ENCODE measurements at regions not wholly inside any gene's neighbourhood (a gene's known extent, or its start where the extent isn't known, plus 50 kb on each side); places are given as distances from the start of the nearest gene placed in this dataset.
"Not testable (repeated sequence)": the region's sequence is repeated elsewhere in the genome, so short reads cannot be mapped to it uniquely, and the experiment has no call there.

GRCh38 chr7:91474074-91474473 lies 209.8 kb downstream of the FZD1 start:
- Histone ChIP-seq H3K4me3 (no peak overlapping the region), H3K27me3 (no peaks in the 10 kb centered on the region), H3K4me1 (no peaks in the 10 kb centered on the region), H3K9me3 (peaks cover 18% of the 10 kb centered on the region), H3K36me3 (no peaks in the 10 kb centered on the region), H3K27ac (no peak overlapping the region)
- 91% methylated on average over 1 of the region's 1 CpG for WGBS
- no peak for DNase-seq (ENCODE audit: low spot score in 2 of 2)
- TF ChIP-seq CTCF (IDR thresholded peaks at IDR 0.05) (no peak), POLR2A (IDR thresholded peaks at IDR 0.05) (no peak), POLR2AphosphoS5 (IDR thresholded peaks at IDR 0.05) (no peak), EP300 (IDR thresholded peaks at IDR 0.05) (no peak)

GRCh38 chr7:91480470-91480869 lies 216.2 kb downstream of the FZD1 start:
- not testable (repeated sequence) for H3K9me3 ChIP-seq; H3K4me1 ChIP-seq; H3K36me3 ChIP-seq; H3K27me3 ChIP-seq; H3K27ac ChIP-seq; H3K4me3 ChIP-seq; DNase-seq (ENCODE audit: low spot score in 2 of 2)
- 91% methylated on average over 5 of the region's 5 CpGs for WGBS

- H3K27me3 ChIP-seq: no peaks in the 10 kb centered on the region
- DNase-seq (ENCODE audit: low spot score in 2 of 2): no peak
- H3K9me3 ChIP-seq: no peaks in the 10 kb centered on the region
- no peak overlapping the region for H3K27ac ChIP-seq
- H3K36me3 ChIP-seq: no peaks in the 10 kb centered on the region
- no peak for TF ChIP-seq POLR2AphosphoS5 (IDR thresholded peaks at IDR 0.05)
- no peak for TF ChIP-seq POLR2A (IDR thresholded peaks at IDR 0.05)
- no peak for TF ChIP-seq CTCF (IDR thresholded peaks at IDR 0.05)
- TF ChIP-seq EP300 (IDR thresholded peaks at IDR 0.05): no peak
- no peak overlapping the region for H3K4me3 ChIP-seq
- no peaks in the 10 kb centered on the region for H3K4me1 ChIP-seq
These were observed 227.6 kb downstream of the FZD1 start for GRCh38 chr7:91491868-91492267.

GRCh38 chr7:91492317-91492716 lies 228.1 kb downstream of the FZD1 start:
- 88% methylated on average over 2 of the region's 2 CpGs for WGBS
- DNase-seq (ENCODE audit: low spot score in 2 of 2): no peak
- Histone ChIP-seq H3K4me3 (no peak overlapping the region), H3K27ac (no peak overlapping the region), H3K27me3 (no peaks in the 10 kb centered on the region), H3K9me3 (no peaks in the 10 kb centered on the region), H3K36me3 (no peaks in the 10 kb centered on the region), H3K4me1 (no peaks in the 10 kb centered on the region)
- TF ChIP-seq EP300 (IDR thresholded peaks at IDR 0.05): no peak
- no peak for TF ChIP-seq CTCF (IDR thresholded peaks at IDR 0.05)
- no peak for TF ChIP-seq POLR2AphosphoS5 (IDR thresholded peaks at IDR 0.05)
- TF ChIP-seq POLR2A (IDR thresholded peaks at IDR 0.05): no peak

GRCh38 chr7:91492773-91493172 lies 228.5 kb downstream of the FZD1 start:
- H3K4me3 ChIP-seq: no peak overlapping the region
- no peaks in the 10 kb centered on the region for H3K36me3 ChIP-seq
- 74% methylated on average over 3 of the region's 3 CpGs for WGBS
- H3K27me3 ChIP-seq: no peaks in the 10 kb centered on the region
- no peak overlapping the region for H3K27ac ChIP-seq
- H3K4me1 ChIP-seq: no peaks in the 10 kb centered on the region
- TF ChIP-seq EP300 (IDR thresholded peaks at IDR 0.05) (no peak), POLR2AphosphoS5 (IDR thresholded peaks at IDR 0.05) (no peak), POLR2A (IDR thresholded peaks at IDR 0.05) (no peak), CTCF (IDR thresholded peaks at IDR 0.05) (no peak)
- no peaks in the 10 kb centered on the region for H3K9me3 ChIP-seq
- DNase-seq (ENCODE audit: low spot score in 2 of 2): no peak

- no peak for DNase-seq (ENCODE audit: low spot score in 2 of 2)
These were observed 230.2 kb downstream of the FZD1 start for GRCh38 chr7:91494450-91494849.

More at GRCh38 chr7:91494450-91494849, 230.2 kb downstream of the FZD1 start:
- no peak overlapping the region for H3K27ac ChIP-seq
- H3K4me1 ChIP-seq: no peaks in the 10 kb centered on the region
- H3K4me3 ChIP-seq: no peak overlapping the region
- H3K36me3 ChIP-seq: no peaks in the 10 kb centered on the region
- H3K27me3 ChIP-seq: no peaks in the 10 kb centered on the region
- 78% methylated on average over 1 of the region's 1 CpG for WGBS
- TF ChIP-seq EP300 (IDR thresholded peaks at IDR 0.05): no peak
- TF ChIP-seq CTCF (IDR thresholded peaks at IDR 0.05): no peak
- no peak for TF ChIP-seq POLR2A (IDR thresholded peaks at IDR 0.05)
- no peak for TF ChIP-seq POLR2AphosphoS5 (IDR thresholded peaks at IDR 0.05)
- peaks cover 4% of the 10 kb centered on the region for H3K9me3 ChIP-seq

All from suprapubic skin (tissue), 4 donors.